ENCODE measurements at regions not wholly inside any gene's neighbourhood (a gene's known extent, or its start where the extent isn't known, plus 50 kb on each side); places are given as distances from the start of the nearest gene placed in this dataset.
A peak's percentile ranks its signal among the peaks of the same experiment; 100 is the strongest.

GRCh38 chr4:149884529-149885181 lies 69.0 kb upstream of the IQCM start (continued):
- TF ChIP-seq MEF2B (IDR thresholded peaks at IDR 0.05; ENCODE audit: partially characterized antibody, poor library complexity, severe bottlenecking) (no peak), ZNF384 (IDR thresholded peaks at IDR 0.05; ENCODE audit: borderline replicate concordance, low read depth, low read length) (no peak), ZNF24 (IDR thresholded peaks at IDR 0.05) (no peak), CBX5 (IDR thresholded peaks at IDR 0.05; ENCODE audit: low read depth) (no peak), RBBP5 (conservative IDR thresholded peaks at IDR 0.05) (no peak), CHD2 (IDR thresholded peaks at IDR 0.05; ENCODE audit: borderline replicate concordance, low read depth, low read length) (peak; percentile 25; the same call in 1 of the 2 replicates), ESRRA (IDR thresholded peaks at IDR 0.05; ENCODE audit: low read length) (no peak), KDM1A (IDR thresholded peaks at IDR 0.05; ENCODE audit: borderline replicate concordance) (no peak), ZNF217 (IDR thresholded peaks at IDR 0.05) (no peak), POLR2AphosphoS5 (IDR thresholded peaks at IDR 0.05; ENCODE audit: low read length) (no peak), KLF5 (IDR thresholded peaks at IDR 0.05; ENCODE audit: partially characterized antibody) (no peak), BMI1 (IDR thresholded peaks at IDR 0.05; ENCODE audit: borderline replicate concordance) (no peak), ATF7 (IDR thresholded peaks at IDR 0.05; ENCODE audit: low read depth) (0 out of 2 replicates have a peak, but pooled peaks have one; percentile 32), TAF1 (IDR thresholded peaks at IDR 0.05; ENCODE audit: borderline replicate concordance, low read depth, low read length) (no peak), RELB (IDR thresholded peaks at IDR 0.05; ENCODE audit: low read depth) (no peak), IKZF2 (IDR thresholded peaks at IDR 0.05) (peak; percentile 16 to 27; a peak in 2 of 4 replicates), ZSCAN29 (IDR thresholded peaks at IDR 0.05) (no peak), SREBF2 (IDR thresholded peaks at IDR 0.05; ENCODE audit: low read length) (no peak), NFXL1 (IDR thresholded peaks at IDR 0.05; ENCODE audit: borderline replicate concordance) (no peak), HDAC2 (IDR thresholded peaks at IDR 0.05) (no peak), BACH1 (IDR thresholded peaks at IDR 0.05; ENCODE audit: borderline replicate concordance) (no peak), TCF7 (IDR thresholded peaks at IDR 0.05; ENCODE audit: borderline replicate concordance) (no peak)
- TF ChIP-seq, protein P1, sequence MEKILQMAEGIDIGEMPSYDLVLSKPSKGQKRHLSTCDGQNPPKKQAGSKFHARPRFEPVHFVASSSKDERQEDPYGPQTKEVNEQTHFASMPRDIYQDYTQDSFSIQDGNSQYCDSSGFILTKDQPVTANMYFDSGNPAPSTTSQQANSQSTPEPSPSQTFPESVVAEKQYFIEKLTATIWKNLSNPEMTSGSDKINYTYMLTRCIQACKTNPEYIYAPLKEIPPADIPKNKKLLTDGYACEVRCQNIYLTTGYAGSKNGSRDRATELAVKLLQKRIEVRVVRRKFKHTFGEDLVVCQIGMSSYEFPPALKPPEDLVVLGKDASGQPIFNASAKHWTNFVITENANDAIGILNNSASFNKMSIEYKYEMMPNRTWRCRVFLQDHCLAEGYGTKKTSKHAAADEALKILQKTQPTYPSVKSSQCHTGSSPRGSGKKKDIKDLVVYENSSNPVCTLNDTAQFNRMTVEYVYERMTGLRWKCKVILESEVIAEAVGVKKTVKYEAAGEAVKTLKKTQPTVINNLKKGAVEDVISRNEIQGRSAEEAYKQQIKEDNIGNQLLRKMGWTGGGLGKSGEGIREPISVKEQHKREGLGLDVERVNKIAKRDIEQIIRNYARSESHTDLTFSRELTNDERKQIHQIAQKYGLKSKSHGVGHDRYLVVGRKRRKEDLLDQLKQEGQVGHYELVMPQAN (conservative IDR thresholded peaks at IDR 0.05): no peak
- TF ChIP-seq, protein P2, sequence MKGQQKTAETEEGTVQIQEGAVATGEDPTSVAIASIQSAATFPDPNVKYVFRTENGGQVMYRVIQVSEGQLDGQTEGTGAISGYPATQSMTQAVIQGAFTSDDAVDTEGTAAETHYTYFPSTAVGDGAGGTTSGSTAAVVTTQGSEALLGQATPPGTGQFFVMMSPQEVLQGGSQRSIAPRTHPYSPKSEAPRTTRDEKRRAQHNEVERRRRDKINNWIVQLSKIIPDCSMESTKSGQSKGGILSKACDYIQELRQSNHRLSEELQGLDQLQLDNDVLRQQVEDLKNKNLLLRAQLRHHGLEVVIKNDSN (IDR thresholded peaks at IDR 0.05; ENCODE audit: borderline replicate concordance, extremely low read length, insufficient read depth, low read depth, low read length): no peak
- TF ChIP-seq, protein P3, sequence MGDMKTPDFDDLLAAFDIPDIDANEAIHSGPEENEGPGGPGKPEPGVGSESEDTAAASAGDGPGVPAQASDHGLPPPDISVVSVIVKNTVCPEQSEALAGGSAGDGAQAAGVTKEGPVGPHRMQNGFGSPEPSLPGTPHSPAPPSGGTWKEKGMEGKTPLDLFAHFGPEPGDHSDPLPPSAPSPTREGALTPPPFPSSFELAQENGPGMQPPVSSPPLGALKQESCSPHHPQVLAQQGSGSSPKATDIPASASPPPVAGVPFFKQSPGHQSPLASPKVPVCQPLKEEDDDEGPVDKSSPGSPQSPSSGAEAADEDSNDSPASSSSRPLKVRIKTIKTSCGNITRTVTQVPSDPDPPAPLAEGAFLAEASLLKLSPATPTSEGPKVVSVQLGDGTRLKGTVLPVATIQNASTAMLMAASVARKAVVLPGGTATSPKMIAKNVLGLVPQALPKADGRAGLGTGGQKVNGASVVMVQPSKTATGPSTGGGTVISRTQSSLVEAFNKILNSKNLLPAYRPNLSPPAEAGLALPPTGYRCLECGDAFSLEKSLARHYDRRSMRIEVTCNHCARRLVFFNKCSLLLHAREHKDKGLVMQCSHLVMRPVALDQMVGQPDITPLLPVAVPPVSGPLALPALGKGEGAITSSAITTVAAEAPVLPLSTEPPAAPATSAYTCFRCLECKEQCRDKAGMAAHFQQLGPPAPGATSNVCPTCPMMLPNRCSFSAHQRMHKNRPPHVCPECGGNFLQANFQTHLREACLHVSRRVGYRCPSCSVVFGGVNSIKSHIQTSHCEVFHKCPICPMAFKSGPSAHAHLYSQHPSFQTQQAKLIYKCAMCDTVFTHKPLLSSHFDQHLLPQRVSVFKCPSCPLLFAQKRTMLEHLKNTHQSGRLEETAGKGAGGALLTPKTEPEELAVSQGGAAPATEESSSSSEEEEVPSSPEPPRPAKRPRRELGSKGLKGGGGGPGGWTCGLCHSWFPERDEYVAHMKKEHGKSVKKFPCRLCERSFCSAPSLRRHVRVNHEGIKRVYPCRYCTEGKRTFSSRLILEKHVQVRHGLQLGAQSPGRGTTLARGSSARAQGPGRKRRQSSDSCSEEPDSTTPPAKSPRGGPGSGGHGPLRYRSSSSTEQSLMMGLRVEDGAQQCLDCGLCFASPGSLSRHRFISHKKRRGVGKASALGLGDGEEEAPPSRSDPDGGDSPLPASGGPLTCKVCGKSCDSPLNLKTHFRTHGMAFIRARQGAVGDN (IDR thresholded peaks at IDR 0.05): no peak

Data from GM12878 (cell line).